GM18867 (cell line): ENCODE measurements at regions not wholly inside any gene's neighbourhood (a gene's known extent, or its start where the extent isn't known, plus 50 kb on each side); places are given as distances from the start of the nearest gene placed in this dataset.
"Not testable (repeated sequence)": the region's sequence is repeated elsewhere in the genome, so short reads cannot be mapped to it uniquely, and the experiment has no call there.

Source experiments
- ATAC-seq: cut with Tn5 transposase; IDR thresholded peaks from one replicate; pipeline ENCODE4 v1.9.1; 2021; ENCODE audit warnings: mild to moderate bottlenecking, moderate library complexity; ENCODE audit not compliant: unreplicated experiment

GRCh38 chr5:105172918-105173317 lies 1610.3 kb upstream of the NUDT12 start:
- ATAC-seq = no peak

DNA sequence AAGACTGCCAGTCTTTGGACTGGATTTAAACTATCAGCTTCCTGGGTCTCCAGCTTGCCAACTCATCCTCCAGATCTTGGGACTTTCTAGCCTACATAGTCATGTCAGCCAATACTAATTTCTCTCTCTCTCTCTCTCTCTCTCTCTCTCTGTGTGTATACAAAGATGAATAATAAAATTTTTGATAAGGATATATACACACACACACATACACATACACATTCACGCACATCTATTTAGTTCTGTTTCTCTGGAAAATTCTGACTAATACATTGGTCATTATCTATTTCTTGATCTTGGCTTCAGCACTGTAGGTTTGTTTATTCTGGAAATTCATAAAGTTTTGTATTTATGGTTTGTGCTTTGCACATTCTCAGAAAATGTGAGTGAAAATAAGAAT lies 1606.2 kb upstream of the NUDT12 start:
- no peak for ATAC-seq

DNA sequence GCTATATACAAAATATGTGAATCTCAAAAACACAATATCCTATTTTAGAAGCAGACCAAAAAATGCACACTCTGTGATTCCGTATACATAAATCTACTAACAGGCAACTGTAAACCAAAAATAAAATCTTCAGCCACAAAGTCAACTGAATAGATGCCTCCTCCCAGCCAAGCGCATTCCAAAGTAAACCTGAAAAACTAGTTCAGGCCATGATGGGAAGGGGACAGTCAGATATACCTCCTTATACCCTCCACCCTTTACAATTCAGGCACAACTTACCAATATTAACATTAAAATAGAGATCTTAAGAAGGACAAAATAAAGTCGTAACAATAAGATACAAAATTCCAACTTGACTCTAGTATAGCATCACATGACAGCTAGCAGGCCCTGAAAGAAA lies 1604.5 kb upstream of the NUDT12 start:
- ATAC-seq = no peak

- ATAC-seq = no peak
These were observed 1601.0 kb upstream of the NUDT12 start for GRCh38 chr5:105163547-105163946.

DNA sequence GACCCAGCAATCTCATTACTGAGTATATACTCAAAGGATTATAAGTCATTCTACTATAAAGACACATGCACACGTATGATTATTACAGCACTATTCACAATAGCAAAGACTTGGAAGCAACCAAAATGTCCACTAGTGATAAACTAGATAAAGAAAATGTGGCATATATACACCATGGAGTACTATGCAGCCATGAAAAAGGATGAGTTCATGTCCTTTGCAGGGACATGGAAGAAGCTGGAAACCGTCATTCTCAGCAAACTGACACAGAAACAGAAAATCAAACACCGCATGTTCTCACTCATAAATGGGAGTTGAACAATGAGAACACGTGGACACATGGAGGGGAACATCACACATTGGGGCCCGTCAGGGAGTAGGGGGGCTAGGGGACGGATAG lies 1600.0 kb upstream of the NUDT12 start:
- not testable (repeated sequence) for ATAC-seq

- no peak for ATAC-seq
These were observed 1595.9 kb upstream of the NUDT12 start for GRCh38 chr5:105158526-105158925.

- ATAC-seq = no peak
These were observed 1587.7 kb upstream of the NUDT12 start for GRCh38 chr5:105150323-105150722.

DNA sequence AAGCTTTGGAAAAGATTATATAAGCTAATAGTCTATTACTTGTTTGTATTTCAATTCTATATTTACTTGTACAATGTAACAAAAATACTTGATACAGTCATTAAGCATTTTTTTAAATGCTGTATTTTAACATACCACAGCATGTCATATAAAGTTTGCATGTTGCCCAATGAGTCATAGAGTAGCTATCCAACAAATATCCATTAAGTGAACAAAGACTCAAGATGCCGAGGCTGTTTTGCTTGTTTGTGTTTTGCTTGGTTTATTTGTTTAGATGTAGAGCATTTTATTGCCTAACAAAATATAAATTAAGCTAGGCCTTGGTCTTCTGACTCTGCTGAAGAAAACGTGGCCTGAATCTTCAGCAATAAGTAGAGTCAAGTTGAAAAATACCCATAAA lies 1584.3 kb upstream of the NUDT12 start:
- ATAC-seq = no peak

DNA sequence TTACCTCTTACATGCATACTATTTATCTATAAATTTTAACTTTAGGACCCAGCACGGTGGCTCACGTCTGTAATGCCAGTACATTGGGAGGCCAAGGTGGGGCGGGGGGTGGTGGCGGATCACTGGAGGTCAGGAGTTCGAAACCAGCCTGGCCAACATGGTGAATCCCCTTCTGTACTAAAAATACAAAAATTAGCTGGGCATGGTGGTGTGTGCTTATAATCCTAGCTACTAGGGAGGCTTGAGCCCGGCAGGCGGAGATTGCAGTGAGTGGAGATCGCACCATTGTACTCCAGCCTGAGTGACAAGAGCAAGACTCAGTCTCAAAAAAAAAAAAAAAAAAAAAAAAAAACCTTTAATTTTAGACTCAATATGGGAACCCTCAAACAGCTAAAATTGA lies 1582.6 kb upstream of the NUDT12 start:
- no peak for ATAC-seq

DNA sequence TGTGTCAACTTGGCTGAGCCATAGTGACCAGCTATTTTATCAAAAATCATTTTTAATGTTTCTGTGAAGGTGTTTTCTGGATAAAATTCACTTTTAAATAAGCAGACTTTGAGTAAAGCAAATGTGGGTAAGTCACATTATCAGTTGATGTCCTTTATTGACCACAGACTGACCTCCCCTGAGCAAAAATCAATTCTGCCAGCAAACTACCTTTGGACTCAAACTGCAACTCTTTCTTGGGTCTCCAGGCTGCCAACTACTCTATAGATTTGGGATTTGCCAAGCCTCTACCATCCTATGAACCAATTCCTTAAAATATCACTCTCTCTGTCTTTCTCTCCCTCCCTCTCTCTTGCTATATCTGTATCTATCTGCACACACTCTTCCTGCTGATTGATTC lies 1571.7 kb upstream of the NUDT12 start:
- ATAC-seq = no peak

- no peak for ATAC-seq
These were observed 1570.5 kb upstream of the NUDT12 start for GRCh38 chr5:105133087-105133486.

DNA sequence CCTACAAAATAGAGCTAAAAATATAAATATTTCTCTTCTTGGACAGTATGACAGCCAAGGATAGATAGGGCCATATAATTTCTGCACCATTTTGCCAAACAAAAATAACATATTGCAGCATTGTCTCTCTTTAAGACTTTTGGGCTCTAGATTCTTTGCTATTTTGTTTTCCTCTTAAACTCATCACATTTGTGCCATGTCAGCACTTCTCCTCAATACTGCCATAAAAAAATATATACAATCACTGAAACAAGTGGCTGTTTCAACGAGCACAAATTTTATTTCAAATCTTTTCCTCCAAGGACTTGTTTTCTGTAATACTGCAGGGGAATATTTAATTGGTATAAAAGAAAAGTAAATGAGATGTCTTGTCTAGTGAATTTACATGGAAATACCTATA lies 1570.0 kb upstream of the NUDT12 start:
- no peak for ATAC-seq

DNA sequence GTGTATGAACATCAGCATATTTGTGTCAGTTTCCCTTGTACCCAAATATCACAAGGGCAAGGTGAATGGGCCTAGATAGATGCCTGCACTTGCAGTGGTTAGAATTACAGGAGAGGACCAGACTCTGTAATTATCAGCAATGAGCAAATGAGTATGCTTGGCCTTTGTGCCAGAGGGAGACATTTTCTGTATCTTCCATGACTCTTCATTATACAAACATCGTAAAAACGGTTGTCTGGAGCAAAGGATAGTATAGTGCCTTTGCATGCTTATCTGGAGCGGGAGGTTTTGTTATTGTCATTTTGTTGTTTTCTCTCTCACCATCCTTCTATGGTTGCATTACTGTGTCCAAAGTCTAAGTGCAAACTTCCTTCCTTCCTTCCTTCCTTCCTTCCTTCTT lies 1568.5 kb upstream of the NUDT12 start:
- ATAC-seq = no peak

- ATAC-seq = no peak
These were observed 1539.0 kb upstream of the NUDT12 start for GRCh38 chr5:105101577-105101976.

DNA sequence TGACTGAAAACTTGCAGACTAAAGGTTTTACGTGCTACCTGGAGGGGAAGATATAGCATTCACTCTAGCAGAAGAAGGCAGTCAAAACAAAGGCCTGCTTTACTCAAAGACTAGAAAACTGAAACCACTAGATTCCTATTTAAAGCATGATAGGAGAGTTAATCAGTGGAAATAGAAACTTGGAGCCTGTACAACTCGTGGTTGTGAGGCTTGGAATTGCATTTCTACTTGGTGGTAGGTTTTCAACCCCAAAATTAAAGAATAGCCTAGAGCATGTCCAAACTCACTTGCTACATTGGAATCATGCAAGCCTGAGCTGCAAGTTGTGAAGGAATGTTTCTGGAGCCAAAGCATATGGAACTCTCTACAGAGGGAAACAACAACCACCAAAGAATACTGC lies 1526.4 kb upstream of the NUDT12 start:
- ATAC-seq = no peak

DNA sequence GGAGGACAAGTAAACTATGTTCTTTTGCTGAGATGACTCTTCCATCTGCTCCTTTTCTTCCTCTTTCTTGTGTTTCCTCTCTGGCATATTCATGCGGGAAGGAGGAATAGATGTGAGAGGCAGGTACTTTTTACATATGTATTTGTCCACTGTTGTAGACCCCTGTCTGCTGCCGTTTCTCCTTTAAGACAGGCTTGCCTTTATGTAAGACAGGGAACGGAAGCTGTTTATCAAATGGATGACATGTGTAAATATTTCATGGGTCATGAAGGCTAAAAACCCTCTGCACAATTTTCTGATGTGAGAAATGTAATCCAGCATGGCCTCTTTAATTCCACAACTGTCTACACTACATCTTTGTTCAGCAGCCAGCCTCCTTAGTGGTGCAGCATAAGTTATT lies 1525.5 kb upstream of the NUDT12 start:
- no peak for ATAC-seq

GRCh38 chr5:105057893-105058292 lies 1495.3 kb upstream of the NUDT12 start:
- no peak for ATAC-seq

- ATAC-seq = no peak
These were observed 1494.4 kb upstream of the NUDT12 start for GRCh38 chr5:105057001-105057436.

GRCh38 chr5:105054406-105054805 lies 1491.8 kb upstream of the NUDT12 start:
- ATAC-seq = no peak

DNA sequence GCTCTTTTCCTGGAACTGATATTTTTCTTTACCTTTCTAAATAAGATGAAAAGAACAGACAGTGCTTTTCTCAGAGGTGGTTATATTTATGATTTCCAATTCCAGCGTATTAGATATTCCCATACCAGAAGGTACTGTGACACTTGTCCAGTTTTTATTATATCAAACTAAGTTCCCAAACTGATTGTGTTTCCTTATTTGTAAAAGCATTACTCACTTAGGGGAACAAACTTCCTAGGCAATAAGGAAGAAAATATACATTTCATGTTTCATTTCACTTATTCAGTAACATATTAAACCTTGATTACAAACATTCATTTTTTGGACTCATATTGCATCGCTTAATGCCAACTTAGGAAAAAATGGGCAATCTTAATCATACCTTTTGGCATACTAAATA lies 1480.0 kb upstream of the NUDT12 start:
- ATAC-seq = no peak

- not testable (repeated sequence) for ATAC-seq
These were observed 1474.2 kb upstream of the NUDT12 start for GRCh38 chr5:105036814-105037213.

GRCh38 chr5:105034401-105034763 lies 1471.8 kb upstream of the NUDT12 start:
- no peak for ATAC-seq

DNA sequence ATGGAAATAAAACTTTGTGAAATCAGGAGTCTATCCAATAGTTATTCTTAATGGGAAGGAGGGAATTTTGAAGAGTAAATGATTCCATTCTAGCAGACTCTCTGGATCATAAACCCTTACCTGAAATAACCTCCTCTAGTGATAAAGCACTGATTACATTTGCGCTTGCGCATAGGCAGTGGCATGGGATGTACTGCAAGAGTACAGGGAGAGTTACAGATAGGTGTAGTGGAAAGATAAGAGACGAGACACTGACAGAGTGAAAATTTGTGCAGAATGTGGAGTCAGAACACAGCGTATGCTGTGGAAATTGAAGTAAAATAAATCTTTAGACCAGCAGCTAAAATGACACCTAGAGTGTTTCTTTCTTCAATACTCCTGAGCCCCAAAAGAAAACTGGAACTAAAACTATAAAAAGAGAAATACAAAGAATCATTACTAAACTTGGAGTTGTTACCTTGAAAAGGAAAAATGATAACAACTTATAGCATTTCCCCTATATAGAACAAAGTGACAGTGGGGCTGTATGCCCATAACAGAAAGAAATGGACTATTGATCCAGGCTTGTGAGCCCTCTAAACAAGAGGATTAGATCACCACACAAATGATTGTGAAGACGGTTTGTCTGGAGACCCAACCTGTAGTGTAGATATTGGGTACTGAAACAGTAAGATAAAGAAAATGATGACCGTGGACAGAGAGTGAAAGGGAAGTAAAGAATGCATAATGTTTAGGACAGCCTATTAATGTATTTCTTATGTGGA lies 1471.2 kb upstream of the NUDT12 start:
- no peak for ATAC-seq
